ENCODE measurements at regions not wholly inside any gene's neighbourhood (a gene's known extent, or its start where the extent isn't known, plus 50 kb on each side); places are given as distances from the start of the nearest gene placed in this dataset.
"Not testable (repeated sequence)": the region's sequence is repeated elsewhere in the genome, so short reads cannot be mapped to it uniquely, and the experiment has no call there.

DNA sequence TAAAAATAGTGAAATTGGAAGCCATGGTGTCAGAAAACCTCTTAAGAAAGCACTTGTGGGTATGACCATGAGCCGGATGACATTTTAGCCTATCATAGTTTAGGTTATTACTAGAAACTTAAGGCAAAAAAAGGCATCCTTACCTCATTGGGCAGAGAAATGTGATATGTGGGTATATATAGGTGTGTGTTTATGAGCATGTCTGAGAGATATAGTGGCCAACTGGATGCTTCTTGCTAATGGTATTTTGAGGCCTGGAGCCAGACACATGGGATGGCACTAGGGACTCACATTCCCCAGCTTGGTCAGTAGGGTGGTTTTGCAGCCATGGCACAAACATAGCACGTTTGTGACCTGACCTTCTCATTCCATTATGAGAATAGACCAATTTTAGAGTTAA, 295.6 kb upstream of the MEF2C start:
- no peak for DNase-seq (ENCODE audit: low read depth in 2 of 2, low spot score in 1 of 2)

DNA sequence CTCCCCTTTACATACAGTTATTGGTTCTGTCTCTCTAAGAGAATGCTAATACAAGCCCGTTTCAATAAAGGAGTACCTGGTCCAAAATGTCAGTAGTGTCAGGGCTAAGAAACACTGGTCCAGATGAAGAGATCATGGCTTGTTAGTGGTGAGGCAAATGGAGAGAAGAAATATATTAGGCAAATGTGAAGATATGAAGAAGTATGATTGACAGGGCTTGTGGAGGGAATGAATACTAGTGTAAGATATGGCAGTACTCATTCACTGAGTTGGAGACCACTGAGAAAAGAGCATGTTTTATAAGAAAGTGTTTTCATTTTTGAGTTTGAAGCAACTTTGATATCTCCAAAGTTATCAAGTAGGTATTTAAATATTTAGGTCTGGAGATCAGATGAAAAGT, 290.5 kb upstream of the MEF2C start:
- no peak for DNase-seq (ENCODE audit: low read depth in 2 of 2, low spot score in 1 of 2)

GRCh38 chr5:89168766-89169165, 285.8 kb upstream of the MEF2C start:
- no peak for DNase-seq (ENCODE audit: low read depth in 2 of 2, low spot score in 1 of 2)

- not testable (repeated sequence) for DNase-seq (ENCODE audit: low read depth in 2 of 2, low spot score in 1 of 2)
Measured at GRCh38 chr5:89164703-89165102, 281.7 kb upstream of the MEF2C start.

GRCh38 chr5:89156226-89156625, 273.2 kb upstream of the MEF2C start:
- DNase-seq (ENCODE audit: low read depth in 2 of 2, low spot score in 1 of 2) = no peak

DNA sequence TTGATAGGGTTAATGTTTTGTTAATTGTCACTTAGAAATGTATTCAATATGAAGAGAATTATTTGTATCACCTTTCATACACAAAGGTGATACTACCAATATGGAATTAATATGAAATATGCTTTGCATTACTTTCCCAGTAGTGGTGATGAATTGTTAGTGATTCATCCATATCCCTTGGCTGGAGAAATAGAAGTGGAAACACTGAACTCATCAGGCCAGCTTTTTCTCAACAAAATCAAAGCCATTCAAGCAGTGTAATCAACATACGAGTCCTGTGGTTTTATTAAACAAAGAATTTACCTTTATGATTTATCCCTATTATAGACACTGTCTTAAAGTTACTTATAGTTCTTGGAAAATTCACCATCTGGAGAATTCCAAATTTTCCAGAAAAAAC, 264.0 kb upstream of the MEF2C start:
- DNase-seq (ENCODE audit: low read depth in 2 of 2, low spot score in 1 of 2) = no peak

DNA sequence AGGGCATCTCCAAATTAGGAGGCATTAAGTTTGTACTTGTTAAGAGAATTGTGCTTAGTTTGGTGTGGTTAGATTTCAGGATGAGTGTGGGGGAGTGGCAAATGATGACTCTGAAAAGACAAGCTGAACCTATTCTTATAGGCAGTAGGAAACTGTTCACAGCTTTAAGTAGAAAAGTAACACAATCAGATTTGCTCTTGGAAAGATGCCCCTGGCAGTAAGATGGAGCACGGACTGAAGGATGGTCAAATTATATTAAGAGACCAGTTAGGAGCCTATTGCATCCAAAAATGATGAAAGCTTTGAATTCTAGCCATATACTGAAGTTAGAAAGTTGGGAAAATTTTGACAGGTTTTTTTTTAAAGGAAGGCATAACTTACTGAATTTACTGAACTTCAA, 254.2 kb upstream of the MEF2C start:
- no peak for DNase-seq (ENCODE audit: low read depth in 2 of 2, low spot score in 1 of 2)

GRCh38 chr5:89133975-89134374, 251.0 kb upstream of the MEF2C start:
- DNase-seq (ENCODE audit: low read depth in 2 of 2, low spot score in 1 of 2) = no peak

DNA sequence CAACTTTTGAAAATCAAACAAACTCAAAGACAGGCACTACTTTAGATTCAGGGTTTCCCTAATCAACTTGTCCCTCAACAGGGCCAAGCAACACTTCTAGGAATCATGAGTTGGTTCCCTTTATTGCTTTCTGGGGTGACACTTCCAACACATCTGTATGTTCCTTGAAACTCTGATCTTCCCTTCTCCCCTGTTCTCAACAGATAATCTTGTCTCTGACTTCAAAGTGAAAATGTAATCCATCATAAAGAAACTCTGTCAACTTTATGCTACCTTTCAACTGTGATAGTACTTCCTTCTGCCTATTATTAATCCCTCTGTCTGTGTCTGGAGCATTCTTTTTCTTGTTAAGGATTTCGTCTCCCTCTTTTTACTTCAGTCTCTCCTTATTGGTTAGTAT, 250.1 kb upstream of the MEF2C start:
- DNase-seq (ENCODE audit: low read depth in 2 of 2, low spot score in 1 of 2) = no peak

DNA sequence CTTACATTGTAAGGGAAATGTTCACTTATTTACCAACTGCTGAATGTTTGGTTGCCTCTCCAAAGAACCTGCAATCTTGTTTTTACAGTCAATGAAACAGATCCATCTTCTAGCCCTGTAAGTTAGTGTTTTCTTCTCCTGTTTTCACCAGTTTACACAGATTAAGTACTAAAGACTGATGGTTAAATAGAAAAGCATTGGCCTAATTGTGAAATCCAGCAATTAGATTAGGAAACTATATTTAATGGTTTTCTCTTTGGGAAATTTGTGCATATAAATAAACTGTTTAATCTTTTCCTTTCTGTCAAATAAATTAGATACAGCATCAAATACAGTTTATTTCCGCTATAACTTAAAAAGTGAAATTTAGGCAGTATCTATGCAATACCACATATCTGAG, 247.9 kb upstream of the MEF2C start:
- DNase-seq (ENCODE audit: low read depth in 2 of 2, low spot score in 1 of 2) = no peak

DNA sequence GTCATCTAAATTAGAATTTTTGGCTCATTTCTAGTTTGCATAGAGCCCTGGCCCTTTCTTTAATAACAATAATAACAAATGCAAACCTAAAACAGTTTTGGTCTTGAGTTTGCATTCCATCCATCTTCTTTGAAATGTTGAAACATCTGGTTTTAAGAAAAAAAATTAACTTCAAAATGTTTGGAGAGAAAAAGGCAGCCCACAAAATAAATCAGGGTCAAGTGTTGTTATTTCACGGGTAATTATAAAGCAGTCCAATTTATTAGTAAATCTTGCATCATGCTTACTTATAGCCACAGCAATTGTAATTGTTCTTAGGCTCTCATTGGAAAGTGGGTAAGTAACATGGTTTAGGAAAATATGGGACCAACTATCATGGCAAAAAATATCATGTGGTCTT, 247.0 kb upstream of the MEF2C start:
- DNase-seq (ENCODE audit: low read depth in 2 of 2, low spot score in 1 of 2) = no peak

DNA sequence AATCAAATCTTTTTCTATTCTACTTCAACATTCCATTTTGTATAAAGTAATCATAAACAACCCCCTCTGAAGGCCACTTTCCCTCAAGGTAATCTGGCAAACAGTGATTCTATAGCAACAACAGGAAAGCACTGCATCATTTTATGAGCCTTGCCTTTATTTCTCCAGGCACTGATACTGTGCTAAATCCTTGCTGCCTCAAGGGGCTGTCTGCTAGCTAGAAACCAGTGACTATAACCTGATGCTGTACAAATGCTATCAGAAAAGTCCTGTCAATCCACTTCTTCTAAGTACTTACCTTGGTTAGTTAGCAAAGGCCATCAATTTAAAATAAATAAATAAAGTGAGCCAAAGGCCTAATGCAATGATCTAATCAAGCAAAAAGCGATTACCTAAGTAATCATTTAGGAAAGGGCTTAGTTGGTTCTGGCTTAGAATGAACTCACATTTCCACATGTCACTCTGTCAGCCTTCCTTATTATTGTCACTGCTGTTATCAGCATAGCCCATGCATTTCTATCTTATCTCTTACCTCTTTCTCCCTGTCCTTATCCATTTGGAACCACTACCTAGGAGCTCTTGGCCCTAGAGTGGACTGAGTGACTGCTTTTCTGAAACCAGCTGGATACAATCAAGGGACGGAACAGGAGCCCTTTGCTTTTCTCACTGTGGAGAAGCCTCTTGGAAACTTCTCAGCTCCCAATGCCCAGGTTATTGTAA, 246.1 kb upstream of the MEF2C start:
- DNase-seq (ENCODE audit: low read depth in 2 of 2, low spot score in 1 of 2) = no peak

DNA sequence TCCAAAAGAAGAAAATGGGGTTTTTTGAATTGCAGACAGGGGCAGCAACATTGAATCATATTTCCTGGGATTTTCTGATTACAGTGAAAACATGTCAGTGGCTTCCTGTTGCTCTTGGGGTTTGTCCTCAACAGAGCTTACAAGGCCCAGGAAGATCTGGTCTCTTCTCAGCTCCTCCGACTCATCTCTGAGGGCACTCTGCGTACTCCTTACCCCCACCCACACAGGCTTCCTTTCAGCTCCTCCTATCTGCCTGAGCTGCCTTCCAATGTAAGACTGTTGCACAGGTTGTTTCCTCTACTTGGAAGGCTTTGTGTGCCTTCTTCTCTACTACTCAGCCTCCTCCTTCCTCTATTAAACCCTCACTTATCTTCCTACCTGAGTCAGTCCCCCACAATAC, 245.1 kb upstream of the MEF2C start:
- DNase-seq (ENCODE audit: low read depth in 2 of 2, low spot score in 1 of 2) = no peak

- DNase-seq (ENCODE audit: low read depth in 2 of 2, low spot score in 1 of 2) = no peak
Measured at GRCh38 chr5:89127191-89127590, 244.2 kb upstream of the MEF2C start.

DNA sequence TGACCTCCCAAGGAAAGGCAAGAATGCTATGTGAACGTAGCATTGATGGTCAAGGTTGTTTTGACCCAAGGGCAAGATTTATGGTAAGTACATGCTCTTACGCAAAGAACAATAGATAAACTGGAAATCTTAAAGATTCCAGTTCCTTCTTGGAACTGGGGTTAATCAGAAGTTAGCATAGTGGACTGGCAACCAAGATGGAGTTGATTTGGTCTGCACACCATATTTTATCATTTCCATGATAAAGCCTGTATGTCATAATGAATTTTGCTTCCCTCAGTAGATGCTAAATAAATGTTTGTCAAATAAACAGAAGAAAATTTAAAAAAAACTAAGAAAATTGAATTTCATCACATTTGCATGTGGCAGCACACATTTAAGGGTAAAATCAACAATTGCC, 242.4 kb upstream of the MEF2C start:
- no peak for DNase-seq (ENCODE audit: low read depth in 2 of 2, low spot score in 1 of 2)

DNA sequence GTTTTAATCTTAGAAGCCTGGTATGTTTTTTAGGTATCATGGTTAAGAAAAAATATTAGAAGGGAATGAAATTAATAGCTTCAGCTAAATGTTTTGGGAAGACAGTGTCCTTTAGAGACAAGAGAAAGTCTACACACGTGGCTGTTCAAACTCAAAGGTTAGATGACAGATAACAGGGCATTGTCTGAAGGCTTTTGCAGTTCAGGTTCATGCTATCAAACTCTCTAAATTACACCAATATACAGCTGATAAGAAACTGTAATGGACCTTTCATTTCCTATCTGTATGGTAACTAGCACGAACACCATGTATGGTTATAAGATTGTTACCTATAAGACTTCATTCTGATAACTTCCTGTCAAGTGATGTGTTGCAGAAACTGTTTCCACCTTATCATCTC, 240.6 kb upstream of the MEF2C start:
- DNase-seq (ENCODE audit: low read depth in 2 of 2, low spot score in 1 of 2) = no peak

GRCh38 chr5:89120719-89121118, 237.7 kb upstream of the MEF2C start:
- DNase-seq (ENCODE audit: low read depth in 2 of 2, low spot score in 1 of 2) = no peak

GRCh38 chr5:89117124-89117644, 234.2 kb upstream of the MEF2C start:
- DNase-seq (ENCODE audit: low read depth in 2 of 2, low spot score in 1 of 2) = no peak

DNA sequence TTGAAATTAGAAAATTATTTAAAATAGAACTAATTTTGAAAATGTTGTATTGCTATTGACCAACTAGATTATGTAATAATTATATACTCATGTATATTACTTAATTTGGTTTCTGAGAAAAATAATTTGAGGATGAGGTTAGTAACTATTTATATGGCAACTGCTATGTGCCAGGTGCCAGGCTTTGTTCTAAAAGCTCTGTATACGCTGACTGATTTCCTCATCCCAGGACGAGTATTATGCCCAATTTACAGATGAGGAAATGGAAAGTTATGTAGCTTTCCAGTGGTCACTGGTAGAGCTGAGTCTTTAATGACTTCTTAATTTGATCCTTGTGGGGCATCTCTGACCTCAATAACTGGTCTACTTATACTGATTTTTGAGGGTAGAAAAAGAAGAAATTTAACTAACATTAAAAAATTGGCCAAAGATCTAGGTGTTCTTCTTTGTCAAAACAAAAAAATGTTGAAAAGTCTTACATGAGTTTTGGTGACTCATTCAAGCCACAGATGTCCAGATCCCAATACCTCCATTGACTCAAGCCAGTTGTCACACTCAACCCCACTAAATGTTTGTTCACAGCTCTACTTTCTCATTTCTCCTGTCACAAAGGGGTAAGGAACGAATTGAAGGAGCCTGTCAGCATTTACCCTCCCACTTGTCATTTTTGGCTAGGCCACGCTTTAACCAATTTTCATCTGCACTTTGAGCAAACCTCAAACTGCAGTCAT, 228.1 kb upstream of the MEF2C start:
- no peak for DNase-seq (ENCODE audit: low read depth in 2 of 2, low spot score in 1 of 2)

DNA sequence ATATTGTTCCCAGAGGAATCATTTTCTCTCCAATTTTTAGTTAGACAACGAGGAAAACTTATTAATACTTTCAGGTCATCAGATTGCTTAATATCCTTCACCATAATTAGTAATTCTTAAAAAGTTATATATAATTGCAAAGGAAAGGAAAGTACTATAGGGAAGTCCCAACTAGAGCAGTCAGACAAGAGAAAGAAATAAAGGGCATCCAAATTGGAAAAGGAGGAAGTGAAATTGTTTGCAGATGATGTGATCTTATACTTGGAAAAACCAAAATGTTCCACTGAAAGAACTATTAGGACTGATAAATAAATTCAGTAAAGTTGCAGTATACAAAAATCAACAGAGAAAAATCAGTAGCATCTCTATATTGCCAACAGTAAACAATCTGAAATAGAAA, 223.5 kb upstream of the MEF2C start:
- DNase-seq (ENCODE audit: low read depth in 2 of 2, low spot score in 1 of 2) = no peak

GRCh38 chr5:89105836-89106235, 222.9 kb upstream of the MEF2C start:
- no peak for DNase-seq (ENCODE audit: low read depth in 2 of 2, low spot score in 1 of 2)

- DNase-seq (ENCODE audit: low read depth in 2 of 2, low spot score in 1 of 2) = no peak
Measured at GRCh38 chr5:89105171-89105695, 222.2 kb upstream of the MEF2C start.

Data from stimulated activated CD8-positive, alpha-beta memory T cell treated with anti-CD3 and anti-CD28 coated beads, Interleukin-4, amount 100 ng/mL, for 1 hour (primary cell).